Left kidney (tissue), 1 donor: ENCODE measurements at regions not wholly inside any gene's neighbourhood (a gene's known extent, or its start where the extent isn't known, plus 50 kb on each side); places are given as distances from the start of the nearest gene placed in this dataset.
"Not testable (repeated sequence)": the region's sequence is repeated elsewhere in the genome, so short reads cannot be mapped to it uniquely, and the experiment has no call there.

Source experiments
- DNase-seq: peaks from one replicate; pipeline ENCODE4 v3.0.0-alpha.2; 2013

DNA sequence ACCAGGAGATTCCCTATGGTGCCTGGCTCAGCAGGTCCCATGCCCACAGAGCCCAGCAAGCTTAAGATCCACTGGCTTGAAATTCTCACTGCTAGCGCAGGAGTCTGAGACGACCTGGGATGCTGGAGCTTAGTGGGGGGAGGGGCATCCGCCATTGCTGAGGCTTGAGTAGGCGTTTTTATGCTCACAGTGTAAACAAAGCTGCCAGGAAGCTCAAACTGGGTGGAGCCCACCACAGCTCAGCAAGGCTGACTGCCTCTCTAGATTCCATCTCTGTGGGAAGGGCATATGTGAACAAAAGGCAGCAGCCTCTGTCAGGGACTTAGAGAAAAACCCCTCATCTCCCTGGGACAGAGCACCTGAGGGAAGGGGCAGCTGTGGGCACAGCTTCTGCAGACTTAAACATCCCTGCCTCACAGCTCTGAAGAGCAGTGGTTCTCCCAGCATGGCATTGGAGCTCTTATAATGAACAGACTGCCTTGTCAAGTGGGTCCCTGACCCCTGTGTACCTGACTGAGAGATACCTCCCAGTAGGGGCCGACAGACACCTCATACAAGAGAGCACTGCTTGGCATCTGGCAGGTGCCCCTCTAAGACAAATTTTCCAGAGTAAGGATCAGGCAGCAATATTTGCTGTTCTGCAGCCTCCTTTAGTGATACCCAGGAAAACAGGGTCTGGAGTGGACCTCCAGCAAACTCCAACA is 231.5 kb upstream of the SETMAR start:
- no peak for DNase-seq

- DNase-seq, result not testable (repeated sequence)
Observed at GRCh38 chr3:4077278-4077677, 225.9 kb upstream of the SETMAR start.

DNA sequence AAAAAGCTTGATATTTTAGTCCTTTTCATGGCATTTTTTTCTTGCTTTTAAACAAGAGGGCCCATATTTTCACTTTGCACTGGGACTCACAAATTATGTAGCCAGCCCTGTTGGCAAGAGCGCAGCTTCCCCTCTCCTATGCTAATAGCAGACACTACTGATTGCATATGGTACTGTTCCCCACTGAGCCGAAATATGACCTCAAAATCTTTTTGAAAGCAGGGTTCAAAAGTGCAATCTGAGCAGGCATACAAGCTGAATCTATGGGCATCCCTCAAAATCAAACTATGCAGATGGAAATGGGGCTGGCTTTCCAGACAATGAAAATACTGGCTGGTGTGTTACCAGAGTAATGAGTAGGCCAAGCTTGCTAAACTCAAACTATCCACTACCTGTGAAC is 225.2 kb upstream of the SETMAR start:
- DNase-seq, result no peak

GRCh38 chr3:4078903-4079302 is 224.3 kb upstream of the SETMAR start:
- DNase-seq, result no peak

DNA sequence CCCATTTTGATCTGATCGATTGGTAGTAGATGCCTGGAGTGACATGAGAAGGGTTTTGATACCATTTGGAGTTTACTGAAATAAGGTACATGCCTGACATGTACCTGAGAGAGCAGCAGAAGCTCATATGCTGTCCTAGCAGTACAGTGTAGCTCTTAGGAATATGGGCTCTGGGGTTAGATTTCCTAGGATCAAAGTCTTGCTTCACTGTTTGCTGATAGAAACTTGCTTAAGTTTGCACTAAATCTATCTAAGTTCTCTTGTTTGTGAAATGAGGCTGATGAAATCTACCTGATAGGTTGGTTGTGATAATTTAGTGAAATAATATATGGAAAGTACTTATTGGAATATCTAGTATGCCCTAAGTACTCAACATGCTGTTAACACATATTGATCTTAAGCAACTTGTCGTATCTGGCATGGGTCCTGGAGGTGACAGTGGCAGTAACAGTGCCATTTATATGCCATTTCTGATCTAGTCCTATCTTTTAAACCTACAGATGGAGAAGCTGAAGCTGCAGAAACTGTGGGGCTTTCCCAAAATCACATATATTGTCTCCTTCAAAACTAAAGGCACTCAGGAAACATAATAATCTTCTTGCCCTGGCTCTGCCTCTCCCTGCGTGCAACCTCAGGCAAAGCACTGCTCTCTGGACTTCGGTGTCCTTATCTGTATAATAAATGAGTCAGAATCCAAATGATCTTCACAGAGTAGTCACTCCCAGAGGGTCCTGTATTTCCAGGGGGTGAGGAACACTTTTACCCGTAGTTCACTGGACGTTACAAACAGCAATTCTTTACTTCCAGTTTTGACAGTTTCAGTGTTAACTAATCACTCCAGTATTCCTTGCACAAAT is 223.6 kb upstream of the SETMAR start:
- DNase-seq, result no peak

GRCh38 chr3:4083225-4084015 is 219.7 kb upstream of the SETMAR start:
- no peak for DNase-seq

DNA sequence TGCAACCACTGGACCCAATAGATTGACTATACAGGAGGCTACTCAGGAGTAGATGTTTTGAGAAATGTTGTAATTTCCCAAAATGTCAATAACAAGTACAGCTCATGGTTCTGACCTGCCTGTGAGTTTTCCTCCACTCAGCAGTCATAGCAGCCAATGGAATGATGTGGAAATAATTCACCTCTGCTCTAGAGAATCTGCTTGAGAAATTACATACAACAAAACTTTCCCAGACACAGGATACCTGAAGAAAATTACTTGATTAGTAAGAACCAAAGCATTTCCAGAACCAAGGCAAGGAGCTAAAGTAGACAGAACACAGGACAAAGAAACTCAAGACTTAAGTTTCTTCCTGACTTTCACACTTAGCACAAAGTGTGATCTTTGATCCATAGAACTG is 218.9 kb upstream of the SETMAR start:
- no peak for DNase-seq

DNA sequence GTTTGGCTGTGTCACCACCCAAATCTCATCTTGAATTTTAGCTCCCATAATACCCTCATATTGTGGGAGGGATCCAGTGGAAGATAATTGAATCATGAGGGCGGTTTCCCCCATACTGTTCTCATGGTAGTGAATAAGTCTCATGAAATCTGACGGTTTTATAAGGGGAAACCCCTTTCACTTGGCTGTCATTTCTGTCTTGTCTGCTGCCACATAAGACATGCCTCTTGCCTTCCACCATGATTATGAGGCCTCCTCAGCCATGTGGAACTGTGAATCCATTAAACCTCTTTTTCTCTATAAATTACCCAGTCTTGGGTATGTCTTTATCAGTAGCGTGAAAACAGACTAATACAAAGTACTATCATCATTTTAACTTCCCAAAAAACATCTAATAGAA is 216.5 kb upstream of the SETMAR start:
- DNase-seq, result not testable (repeated sequence)

DNA sequence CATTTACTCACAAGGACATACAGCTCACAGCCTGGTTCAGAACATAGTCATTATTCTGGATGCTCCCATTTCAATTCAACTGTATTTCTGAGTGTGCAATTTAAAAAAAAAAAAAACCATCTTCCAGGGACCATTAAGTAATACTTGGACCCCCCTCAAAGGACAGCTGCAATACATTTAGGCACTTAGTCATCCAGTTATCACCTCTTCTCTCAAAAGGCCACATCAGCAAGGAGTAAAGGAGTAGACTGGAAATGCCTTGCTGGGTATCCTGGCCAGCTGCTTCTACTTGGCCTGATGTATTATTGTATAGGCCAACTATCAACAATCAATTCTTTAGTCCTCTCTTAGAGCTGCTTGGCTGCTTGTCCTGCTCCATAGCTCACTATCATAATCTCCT is 211.4 kb upstream of the SETMAR start:
- no peak for DNase-seq

DNA sequence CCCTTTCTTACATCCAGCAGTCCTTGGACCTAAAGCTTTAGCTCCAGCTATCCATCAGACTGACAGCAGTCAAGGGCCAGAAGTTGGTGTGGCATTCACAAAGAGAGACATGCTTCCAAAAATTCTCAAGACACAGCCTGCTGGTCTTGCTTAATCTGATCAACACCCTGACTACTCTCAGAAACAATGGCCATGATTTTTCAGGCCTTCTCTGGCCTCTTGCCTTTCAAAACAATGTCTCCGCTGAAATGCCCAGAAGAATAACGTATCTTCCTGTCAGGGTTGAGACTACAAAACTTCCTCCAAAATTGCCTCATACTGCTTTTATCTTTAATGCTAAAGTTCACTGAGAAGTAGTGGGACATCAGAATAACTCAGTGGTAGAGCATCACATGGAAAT is 205.4 kb upstream of the SETMAR start:
- DNase-seq, result no peak

DNA sequence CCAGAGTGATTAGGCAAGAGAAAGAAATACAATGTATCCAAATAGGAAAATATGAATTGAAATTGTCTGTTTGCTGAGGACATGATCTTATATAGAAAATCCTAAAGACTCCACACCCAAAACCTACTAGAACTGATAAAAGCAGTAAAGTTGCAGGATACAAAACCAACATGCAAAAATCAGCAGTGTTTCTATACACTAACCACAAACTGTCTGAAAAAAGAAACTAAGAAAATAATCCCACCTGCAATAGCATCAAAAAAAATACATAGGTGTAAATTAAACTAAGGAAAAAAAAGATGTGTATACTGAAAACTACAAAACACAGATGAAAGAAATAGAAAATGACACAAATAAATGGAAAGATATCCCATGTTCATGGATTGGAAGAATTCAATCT is 203.6 kb upstream of the SETMAR start:
- no peak for DNase-seq

DNA sequence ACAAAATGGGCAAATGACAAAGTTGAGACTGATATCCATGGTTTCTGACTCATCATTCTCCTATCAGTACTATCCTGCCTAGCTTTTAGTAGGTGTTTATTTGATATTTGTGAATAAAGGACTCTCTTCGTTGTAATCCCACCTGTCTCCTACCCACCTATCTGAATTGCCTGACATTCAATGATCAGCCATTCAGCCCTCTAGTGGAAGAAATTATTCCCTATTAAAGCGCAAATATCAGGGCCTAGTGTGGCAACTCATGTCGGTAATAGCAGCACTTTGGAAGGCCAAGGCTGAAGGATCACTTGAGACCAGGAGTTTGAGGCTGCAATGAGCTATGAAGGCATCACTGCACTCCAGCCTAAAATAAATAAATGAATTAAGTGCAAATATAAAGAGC is 195.7 kb upstream of the SETMAR start:
- no peak for DNase-seq

GRCh38 chr3:4113811-4114522 is 189.2 kb upstream of the SETMAR start:
- no peak for DNase-seq

GRCh38 chr3:4119119-4119518 is 184.1 kb upstream of the SETMAR start:
- DNase-seq, result no peak

DNA sequence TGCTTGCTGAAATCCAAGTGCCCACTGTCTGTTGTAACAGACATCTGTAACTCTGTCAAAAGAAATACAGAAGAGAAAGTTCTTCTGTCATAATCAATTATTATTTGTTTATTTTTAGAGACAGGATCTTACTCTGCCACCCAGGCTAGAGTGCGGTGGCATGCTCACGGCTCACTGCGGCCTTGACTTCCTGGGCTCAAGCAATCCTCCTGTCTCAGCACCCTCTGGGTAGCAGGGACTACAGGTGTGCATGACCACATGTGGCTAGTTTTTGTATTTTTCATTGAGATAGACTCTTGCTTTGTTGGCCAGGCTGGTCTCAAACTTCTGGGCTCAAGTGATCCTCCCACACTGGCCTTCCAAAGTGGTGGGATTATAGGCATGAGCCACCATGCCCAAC is 177.6 kb upstream of the SETMAR start:
- no peak for DNase-seq

GRCh38 chr3:4138150-4138785 is 164.9 kb upstream of the SETMAR start:
- DNase-seq, result no peak

GRCh38 chr3:4138786-4139431 is 164.3 kb upstream of the SETMAR start:
- no peak for DNase-seq

GRCh38 chr3:4139462-4140140 is 163.6 kb upstream of the SETMAR start:
- no peak for DNase-seq

DNA sequence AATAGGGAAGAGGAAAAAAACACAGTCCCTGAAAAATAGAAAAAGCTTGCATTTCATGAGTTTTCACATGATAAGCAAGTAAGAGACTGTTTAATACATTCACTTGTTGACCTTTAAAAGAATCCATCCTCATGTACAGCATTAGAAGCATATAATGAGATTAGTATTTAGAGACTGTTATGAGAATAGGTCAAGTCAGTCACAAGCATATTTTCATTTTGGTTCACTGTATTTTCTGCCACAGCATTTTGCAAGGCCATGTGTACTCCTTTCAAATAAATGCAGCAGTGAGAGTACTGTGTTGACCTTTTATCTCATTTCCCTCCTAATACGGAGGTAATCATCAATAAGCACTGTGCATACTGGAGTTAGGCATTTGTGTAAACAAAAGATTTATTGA is 162.2 kb upstream of the SETMAR start:
- DNase-seq, result no peak

- DNase-seq, result no peak
Observed at GRCh38 chr3:4147556-4148118, 155.5 kb upstream of the SETMAR start.
